NB4 (cell line): ENCODE measurements at regions not wholly inside any gene's neighbourhood (a gene's known extent, or its start where the extent isn't known, plus 50 kb on each side); places are given as distances from the start of the nearest gene placed in this dataset.

ENCODE experiments used
- MAX ChIP-seq: IDR thresholded peaks from 2 replicates; pipeline ENCODE4 v1.6.1; 2011; ENCODE audit warnings: low read depth, low read length
- POLR2A ChIP-seq: IDR thresholded peaks from 2 replicates; pipeline ENCODE4 v1.6.1; 2011; ENCODE audit warnings: mild to moderate bottlenecking; ENCODE audit not compliant: insufficient read length; ENCODE audit errors: extremely low read depth
- TF ChIP-seq, protein P1 (sequence below): IDR thresholded peaks from one replicate; pipeline ENCODE4 v1.5.1; 2012; ENCODE audit warnings: low read depth, low read length

GRCh38 chr17:77884967-77885641 lies 73.4 kb upstream of the TNRC6C start:
- TF ChIP-seq, protein P1, sequence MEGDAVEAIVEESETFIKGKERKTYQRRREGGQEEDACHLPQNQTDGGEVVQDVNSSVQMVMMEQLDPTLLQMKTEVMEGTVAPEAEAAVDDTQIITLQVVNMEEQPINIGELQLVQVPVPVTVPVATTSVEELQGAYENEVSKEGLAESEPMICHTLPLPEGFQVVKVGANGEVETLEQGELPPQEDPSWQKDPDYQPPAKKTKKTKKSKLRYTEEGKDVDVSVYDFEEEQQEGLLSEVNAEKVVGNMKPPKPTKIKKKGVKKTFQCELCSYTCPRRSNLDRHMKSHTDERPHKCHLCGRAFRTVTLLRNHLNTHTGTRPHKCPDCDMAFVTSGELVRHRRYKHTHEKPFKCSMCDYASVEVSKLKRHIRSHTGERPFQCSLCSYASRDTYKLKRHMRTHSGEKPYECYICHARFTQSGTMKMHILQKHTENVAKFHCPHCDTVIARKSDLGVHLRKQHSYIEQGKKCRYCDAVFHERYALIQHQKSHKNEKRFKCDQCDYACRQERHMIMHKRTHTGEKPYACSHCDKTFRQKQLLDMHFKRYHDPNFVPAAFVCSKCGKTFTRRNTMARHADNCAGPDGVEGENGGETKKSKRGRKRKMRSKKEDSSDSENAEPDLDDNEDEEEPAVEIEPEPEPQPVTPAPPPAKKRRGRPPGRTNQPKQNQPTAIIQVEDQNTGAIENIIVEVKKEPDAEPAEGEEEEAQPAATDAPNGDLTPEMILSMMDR = no peak
- TF ChIP-seq POLR2A (no peak), MAX (no peak)
